ENCODE measurements at regions not wholly inside any gene's neighbourhood (a gene's known extent, or its start where the extent isn't known, plus 50 kb on each side); places are given as distances from the start of the nearest gene placed in this dataset.

DNA sequence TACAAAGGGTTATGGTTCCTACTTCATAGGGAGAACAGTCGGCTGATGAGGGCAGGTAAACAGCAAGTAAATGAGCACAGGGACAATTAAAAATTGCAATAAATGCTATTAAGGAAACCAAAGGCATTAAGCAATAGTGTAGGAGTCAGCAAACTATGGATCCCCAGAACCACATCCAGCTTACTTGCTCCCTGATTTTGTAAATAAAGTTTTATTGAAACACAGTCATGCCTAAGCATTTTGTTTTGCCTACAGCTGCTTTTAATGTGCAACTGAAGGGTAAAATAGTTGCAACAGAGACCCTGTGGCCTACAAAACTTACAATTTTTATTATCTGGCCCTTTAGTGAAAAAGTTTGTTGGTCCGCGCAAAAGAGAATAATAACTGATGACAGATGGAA is 351.2 kb upstream of the NR2F2 start (continued):
- TF ChIP-seq, protein P1, sequence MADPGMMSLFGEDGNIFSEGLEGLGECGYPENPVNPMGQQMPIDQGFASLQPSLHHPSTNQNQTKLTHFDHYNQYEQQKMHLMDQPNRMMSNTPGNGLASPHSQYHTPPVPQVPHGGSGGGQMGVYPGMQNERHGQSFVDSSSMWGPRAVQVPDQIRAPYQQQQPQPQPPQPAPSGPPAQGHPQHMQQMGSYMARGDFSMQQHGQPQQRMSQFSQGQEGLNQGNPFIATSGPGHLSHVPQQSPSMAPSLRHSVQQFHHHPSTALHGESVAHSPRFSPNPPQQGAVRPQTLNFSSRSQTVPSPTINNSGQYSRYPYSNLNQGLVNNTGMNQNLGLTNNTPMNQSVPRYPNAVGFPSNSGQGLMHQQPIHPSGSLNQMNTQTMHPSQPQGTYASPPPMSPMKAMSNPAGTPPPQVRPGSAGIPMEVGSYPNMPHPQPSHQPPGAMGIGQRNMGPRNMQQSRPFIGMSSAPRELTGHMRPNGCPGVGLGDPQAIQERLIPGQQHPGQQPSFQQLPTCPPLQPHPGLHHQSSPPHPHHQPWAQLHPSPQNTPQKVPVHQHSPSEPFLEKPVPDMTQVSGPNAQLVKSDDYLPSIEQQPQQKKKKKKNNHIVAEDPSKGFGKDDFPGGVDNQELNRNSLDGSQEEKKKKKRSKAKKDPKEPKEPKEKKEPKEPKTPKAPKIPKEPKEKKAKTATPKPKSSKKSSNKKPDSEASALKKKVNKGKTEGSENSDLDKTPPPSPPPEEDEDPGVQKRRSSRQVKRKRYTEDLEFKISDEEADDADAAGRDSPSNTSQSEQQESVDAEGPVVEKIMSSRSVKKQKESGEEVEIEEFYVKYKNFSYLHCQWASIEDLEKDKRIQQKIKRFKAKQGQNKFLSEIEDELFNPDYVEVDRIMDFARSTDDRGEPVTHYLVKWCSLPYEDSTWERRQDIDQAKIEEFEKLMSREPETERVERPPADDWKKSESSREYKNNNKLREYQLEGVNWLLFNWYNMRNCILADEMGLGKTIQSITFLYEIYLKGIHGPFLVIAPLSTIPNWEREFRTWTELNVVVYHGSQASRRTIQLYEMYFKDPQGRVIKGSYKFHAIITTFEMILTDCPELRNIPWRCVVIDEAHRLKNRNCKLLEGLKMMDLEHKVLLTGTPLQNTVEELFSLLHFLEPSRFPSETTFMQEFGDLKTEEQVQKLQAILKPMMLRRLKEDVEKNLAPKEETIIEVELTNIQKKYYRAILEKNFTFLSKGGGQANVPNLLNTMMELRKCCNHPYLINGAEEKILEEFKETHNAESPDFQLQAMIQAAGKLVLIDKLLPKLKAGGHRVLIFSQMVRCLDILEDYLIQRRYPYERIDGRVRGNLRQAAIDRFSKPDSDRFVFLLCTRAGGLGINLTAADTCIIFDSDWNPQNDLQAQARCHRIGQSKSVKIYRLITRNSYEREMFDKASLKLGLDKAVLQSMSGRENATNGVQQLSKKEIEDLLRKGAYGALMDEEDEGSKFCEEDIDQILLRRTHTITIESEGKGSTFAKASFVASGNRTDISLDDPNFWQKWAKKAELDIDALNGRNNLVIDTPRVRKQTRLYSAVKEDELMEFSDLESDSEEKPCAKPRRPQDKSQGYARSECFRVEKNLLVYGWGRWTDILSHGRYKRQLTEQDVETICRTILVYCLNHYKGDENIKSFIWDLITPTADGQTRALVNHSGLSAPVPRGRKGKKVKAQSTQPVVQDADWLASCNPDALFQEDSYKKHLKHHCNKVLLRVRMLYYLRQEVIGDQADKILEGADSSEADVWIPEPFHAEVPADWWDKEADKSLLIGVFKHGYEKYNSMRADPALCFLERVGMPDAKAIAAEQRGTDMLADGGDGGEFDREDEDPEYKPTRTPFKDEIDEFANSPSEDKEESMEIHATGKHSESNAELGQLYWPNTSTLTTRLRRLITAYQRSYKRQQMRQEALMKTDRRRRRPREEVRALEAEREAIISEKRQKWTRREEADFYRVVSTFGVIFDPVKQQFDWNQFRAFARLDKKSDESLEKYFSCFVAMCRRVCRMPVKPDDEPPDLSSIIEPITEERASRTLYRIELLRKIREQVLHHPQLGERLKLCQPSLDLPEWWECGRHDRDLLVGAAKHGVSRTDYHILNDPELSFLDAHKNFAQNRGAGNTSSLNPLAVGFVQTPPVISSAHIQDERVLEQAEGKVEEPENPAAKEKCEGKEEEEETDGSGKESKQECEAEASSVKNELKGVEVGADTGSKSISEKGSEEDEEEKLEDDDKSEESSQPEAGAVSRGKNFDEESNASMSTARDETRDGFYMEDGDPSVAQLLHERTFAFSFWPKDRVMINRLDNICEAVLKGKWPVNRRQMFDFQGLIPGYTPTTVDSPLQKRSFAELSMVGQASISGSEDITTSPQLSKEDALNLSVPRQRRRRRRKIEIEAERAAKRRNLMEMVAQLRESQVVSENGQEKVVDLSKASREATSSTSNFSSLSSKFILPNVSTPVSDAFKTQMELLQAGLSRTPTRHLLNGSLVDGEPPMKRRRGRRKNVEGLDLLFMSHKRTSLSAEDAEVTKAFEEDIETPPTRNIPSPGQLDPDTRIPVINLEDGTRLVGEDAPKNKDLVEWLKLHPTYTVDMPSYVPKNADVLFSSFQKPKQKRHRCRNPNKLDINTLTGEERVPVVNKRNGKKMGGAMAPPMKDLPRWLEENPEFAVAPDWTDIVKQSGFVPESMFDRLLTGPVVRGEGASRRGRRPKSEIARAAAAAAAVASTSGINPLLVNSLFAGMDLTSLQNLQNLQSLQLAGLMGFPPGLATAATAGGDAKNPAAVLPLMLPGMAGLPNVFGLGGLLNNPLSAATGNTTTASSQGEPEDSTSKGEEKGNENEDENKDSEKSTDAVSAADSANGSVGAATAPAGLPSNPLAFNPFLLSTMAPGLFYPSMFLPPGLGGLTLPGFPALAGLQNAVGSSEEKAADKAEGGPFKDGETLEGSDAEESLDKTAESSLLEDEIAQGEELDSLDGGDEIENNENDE (IDR thresholded peaks at IDR 0.05; ENCODE audit: insufficient replicate concordance, low read length), result no peak
- no peak for TF ChIP-seq HDAC6 (IDR thresholded peaks at IDR 0.05; ENCODE audit: low read depth, low read length)
- TF ChIP-seq JUN (IDR thresholded peaks at IDR 0.05; ENCODE audit: low read depth, low read length), result no peak
- TF ChIP-seq KDM5A (IDR thresholded peaks at IDR 0.05; ENCODE audit: low read length), result no peak

All from H1 (cell line).